ENCODE measurements at regions not wholly inside any gene's neighbourhood (a gene's known extent, or its start where the extent isn't known, plus 50 kb on each side); places are given as distances from the start of the nearest gene placed in this dataset. TPM values are rescaled to one million over a fixed set of nuclear protein-coding genes. Genes with fewer than 3 reads are reported as not detected.

Small RNAs in the stretch of these regions (small RNA-seq; reads per million reads assigned to genes)
- gene AC140063.1 = not detected
- gene RNA5SP376 = not detected
